ENCODE measurements at regions not wholly inside any gene's neighbourhood (a gene's known extent, or its start where the extent isn't known, plus 50 kb on each side); places are given as distances from the start of the nearest gene placed in this dataset.

DNA sequence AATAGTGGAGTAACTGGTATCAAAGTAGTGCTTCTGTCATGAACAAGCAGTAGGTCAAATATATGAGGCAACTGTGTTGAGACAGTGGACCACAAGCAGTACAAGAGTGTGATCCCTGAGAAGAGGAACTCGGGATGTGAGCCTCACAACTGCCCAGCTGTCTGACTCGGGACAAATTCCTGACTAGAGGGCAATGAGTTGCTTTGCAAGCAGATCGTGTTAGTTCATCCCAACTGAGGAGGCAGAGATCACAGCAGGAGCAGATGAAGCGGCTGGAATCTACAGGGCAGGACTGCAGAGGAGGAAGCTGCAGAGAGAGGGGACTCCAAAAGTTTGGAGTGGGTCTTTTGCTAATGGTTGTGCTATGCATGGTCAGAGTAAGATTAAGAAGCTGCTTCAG lies 741.1 kb downstream of the DIAPH3 start:
- POLR2A ChIA-PET, result no interaction called here
- no peaks in the 10 kb centered on the region for H3K36me3 ChIP-seq (ENCODE audit: control insufficient read depth in 2 of 2, extremely low read depth in 1 of 2, insufficient read depth in 1 of 2, low read length in 1 of 2)
- DNase-seq (no peak), ATAC-seq (replicated peaks in 1 of 4) (no peak)
- Mint-ChIP-seq H3K27me3 (peaks cover 2 to 15% of the 10 kb centered on the region in 2 donors), H3K9me3 (peaks cover 0 to 6% (median 0%) of the 10 kb centered on the region in 3 donors), H3K4me1 (no peaks in the 10 kb centered on the region), H3K27ac (no peak overlapping the region), H3K4me3 (no peak overlapping the region), H3K36me3 (no peaks in the 10 kb centered on the region)
- H3K4me3 ChIP-seq (ENCODE audit: control insufficient read depth in 1 of 2, extremely low read depth in 1 of 2, low read length in 1 of 2), result no peak overlapping the region
- H3K9me3 ChIP-seq, result no peaks in the 10 kb centered on the region
- no peaks in the 10 kb centered on the region for H3K27me3 ChIP-seq (replicated peaks in 1 of 2; ENCODE audit: control insufficient read depth in 2 of 2, extremely low read depth in 1 of 2, insufficient read depth in 2 of 2, low read length in 1 of 2)
- CTCF ChIA-PET, result no interaction called here
- H3K4me1 ChIP-seq (ENCODE audit: control insufficient read depth in 1 of 2, extremely low read depth in 1 of 2, insufficient read depth in 2 of 2, low read length in 2 of 2), result no peaks in the 10 kb centered on the region
- H3K27ac ChIP-seq (ENCODE audit: low read length), result no peak overlapping the region
- 56% methylated on average over 4 of the region's 4 CpGs for WGBS (ENCODE audit: insufficient coverage)

- Histone ChIP-seq H3K4me3 (ENCODE audit: control insufficient read depth in 1 of 2, extremely low read depth in 1 of 2, low read length in 1 of 2) (no peak overlapping the region), H3K36me3 (ENCODE audit: control insufficient read depth in 2 of 2, extremely low read depth in 1 of 2, insufficient read depth in 1 of 2, low read length in 1 of 2) (no peaks in the 10 kb centered on the region), H3K9me3 (no peaks in the 10 kb centered on the region), H3K27ac (ENCODE audit: low read length) (no peak overlapping the region), H3K4me1 (ENCODE audit: control insufficient read depth in 1 of 2, extremely low read depth in 1 of 2, insufficient read depth in 2 of 2, low read length in 2 of 2) (no peaks in the 10 kb centered on the region), H3K27me3 (replicated peaks in 1 of 2; ENCODE audit: control insufficient read depth in 2 of 2, extremely low read depth in 1 of 2, insufficient read depth in 2 of 2, low read length in 1 of 2) (no peaks in the 10 kb centered on the region)
- H3K36me3 Mint-ChIP-seq, result no peaks in the 10 kb centered on the region
- ATAC-seq (replicated peaks in 1 of 4) (no peak), DNase-seq (no peak)
- H3K9me3 Mint-ChIP-seq, result peaks cover 0 to 12% (median 0%) of the 10 kb centered on the region in 3 donors
- WGBS (ENCODE audit: insufficient coverage), result 100% methylated on average over 1 of the region's 4 CpGs
- H3K27ac Mint-ChIP-seq, result no peak overlapping the region
- ChIA-PET CTCF (interaction anchor here in 1 of 2 donors (1.0 kb wide), 1 partner anchor 42 kb away, joined by 3 read pairs; no protein-coding TSS in a partner anchor), POLR2A (no interaction called here)
- no peaks in the 10 kb centered on the region for H3K4me1 Mint-ChIP-seq
- peaks cover 2 to 12% of the 10 kb centered on the region in 2 donors for H3K27me3 Mint-ChIP-seq
- no peak overlapping the region for H3K4me3 Mint-ChIP-seq
Observed at GRCh38 chr13:59423708-59424340, 739.9 kb downstream of the DIAPH3 start.

GRCh38 chr13:59424661-59425060 lies 739.1 kb downstream of the DIAPH3 start:
- H3K4me3 ChIP-seq (ENCODE audit: control insufficient read depth in 1 of 2, extremely low read depth in 1 of 2, low read length in 1 of 2), result no peak overlapping the region
- ChIA-PET CTCF (interaction anchor here in 1 of 2 donors (1.0 kb wide), 1 partner anchor 42 kb away, joined by 3 read pairs; no protein-coding TSS in a partner anchor), POLR2A (no interaction called here)
- WGBS (ENCODE audit: insufficient coverage), result no CpG with 5 or more reads among the region's 2 CpGs
- DNase-seq, result no peak
- no peak overlapping the region for H3K27ac Mint-ChIP-seq
- H3K27me3 Mint-ChIP-seq, result peaks cover 2 to 12% of the 10 kb centered on the region in 2 donors
- H3K4me3 Mint-ChIP-seq, result no peak overlapping the region
- H3K27me3 ChIP-seq (replicated peaks in 1 of 2; ENCODE audit: control insufficient read depth in 2 of 2, extremely low read depth in 1 of 2, insufficient read depth in 2 of 2, low read length in 1 of 2), result no peaks in the 10 kb centered on the region
- peaks cover 0 to 12% (median 6%) of the 10 kb centered on the region in 3 donors for H3K9me3 Mint-ChIP-seq
- no peaks in the 10 kb centered on the region for H3K4me1 Mint-ChIP-seq
- no peaks in the 10 kb centered on the region for H3K36me3 ChIP-seq (ENCODE audit: control insufficient read depth in 2 of 2, extremely low read depth in 1 of 2, insufficient read depth in 1 of 2, low read length in 1 of 2)
- H3K27ac ChIP-seq (ENCODE audit: low read length), result no peak overlapping the region
- ATAC-seq (replicated peaks in 1 of 4), result no peak
- no peaks in the 10 kb centered on the region for H3K9me3 ChIP-seq
- no peaks in the 10 kb centered on the region for H3K36me3 Mint-ChIP-seq
- H3K4me1 ChIP-seq (ENCODE audit: control insufficient read depth in 1 of 2, extremely low read depth in 1 of 2, insufficient read depth in 2 of 2, low read length in 2 of 2), result no peaks in the 10 kb centered on the region

- DNase-seq (no peak), ATAC-seq (replicated peaks in 1 of 4) (no peak)
- Histone ChIP-seq H3K9me3 (no peaks in the 10 kb centered on the region), H3K4me3 (ENCODE audit: control insufficient read depth in 1 of 2, extremely low read depth in 1 of 2, low read length in 1 of 2) (no peak overlapping the region), H3K27ac (ENCODE audit: low read length) (no peak overlapping the region), H3K4me1 (ENCODE audit: control insufficient read depth in 1 of 2, extremely low read depth in 1 of 2, insufficient read depth in 2 of 2, low read length in 2 of 2) (no peaks in the 10 kb centered on the region), H3K27me3 (replicated peaks in 1 of 2; ENCODE audit: control insufficient read depth in 2 of 2, extremely low read depth in 1 of 2, insufficient read depth in 2 of 2, low read length in 1 of 2) (no peaks in the 10 kb centered on the region), H3K36me3 (ENCODE audit: control insufficient read depth in 2 of 2, extremely low read depth in 1 of 2, insufficient read depth in 1 of 2, low read length in 1 of 2) (no peaks in the 10 kb centered on the region)
- no peaks in the 10 kb centered on the region for H3K36me3 Mint-ChIP-seq
- H3K27ac Mint-ChIP-seq, result no peak overlapping the region
- H3K27me3 Mint-ChIP-seq, result peaks cover 2 to 12% of the 10 kb centered on the region in 2 donors
- 82% methylated on average over 2 of the region's 4 CpGs for WGBS (ENCODE audit: insufficient coverage)
- ChIA-PET POLR2A (no interaction called here), CTCF (no interaction called here)
- H3K9me3 Mint-ChIP-seq, result peaks cover 0 to 12% (median 7%) of the 10 kb centered on the region in 3 donors
- H3K4me1 Mint-ChIP-seq, result no peaks in the 10 kb centered on the region
- no peak overlapping the region for H3K4me3 Mint-ChIP-seq
Observed at GRCh38 chr13:59425211-59425741, 738.5 kb downstream of the DIAPH3 start.

DNA sequence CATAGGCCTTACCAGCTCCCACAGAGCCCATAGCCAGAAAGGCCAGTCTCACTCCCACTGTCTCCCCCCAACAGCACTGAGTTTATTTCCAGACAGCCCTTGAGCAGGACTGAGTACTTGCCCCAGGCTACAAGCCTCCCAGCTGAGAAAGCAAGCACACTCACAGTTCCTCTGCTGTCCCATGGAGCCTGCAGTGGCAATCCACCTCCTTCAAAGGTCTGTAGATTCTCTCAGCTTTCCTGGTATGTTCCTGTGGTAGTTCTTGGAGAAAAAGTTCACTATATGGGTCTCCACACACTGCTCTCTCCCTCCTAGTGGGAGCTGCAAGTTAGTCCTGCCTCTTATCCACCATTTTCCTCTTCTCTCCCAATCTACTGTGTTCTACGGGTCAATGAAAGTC lies 728.7 kb downstream of the DIAPH3 start:
- no peaks in the 10 kb centered on the region for H3K9me3 ChIP-seq
- peaks cover 0 to 5% (median 0%) of the 10 kb centered on the region in 3 donors for H3K4me1 Mint-ChIP-seq
- peaks cover 23 to 53% (median 33%) of the 10 kb centered on the region in 3 donors for H3K9me3 Mint-ChIP-seq
- no peaks in the 10 kb centered on the region for H3K36me3 Mint-ChIP-seq
- POLR2A ChIA-PET, result no interaction called here
- no peak for DNase-seq
- no peaks in the 10 kb centered on the region for H3K4me1 ChIP-seq (ENCODE audit: control insufficient read depth in 1 of 2, extremely low read depth in 1 of 2, insufficient read depth in 2 of 2, low read length in 2 of 2)
- H3K4me3 ChIP-seq (ENCODE audit: control insufficient read depth in 1 of 2, extremely low read depth in 1 of 2, low read length in 1 of 2), result no peak overlapping the region
- no peaks in the 10 kb centered on the region for H3K36me3 ChIP-seq (ENCODE audit: control insufficient read depth in 2 of 2, extremely low read depth in 1 of 2, insufficient read depth in 1 of 2, low read length in 1 of 2)
- no CpG with 5 or more reads among the region's 1 CpG for WGBS (ENCODE audit: insufficient coverage)
- CTCF ChIA-PET, result no interaction called here
- H3K27me3 Mint-ChIP-seq, result peaks cover 0 to 4% of the 10 kb centered on the region in 2 donors
- no peak for ATAC-seq (replicated peaks in 1 of 4)
- H3K27ac Mint-ChIP-seq, result no peak overlapping the region
- peaks cover 0 to 8% of the 10 kb centered on the region in 2 experiments for H3K27me3 ChIP-seq (replicated peaks in 1 of 2; ENCODE audit: control insufficient read depth in 2 of 2, extremely low read depth in 1 of 2, insufficient read depth in 2 of 2, low read length in 1 of 2)
- H3K27ac ChIP-seq (ENCODE audit: low read length), result no peak overlapping the region
- H3K4me3 Mint-ChIP-seq, result no peak overlapping the region

DNA sequence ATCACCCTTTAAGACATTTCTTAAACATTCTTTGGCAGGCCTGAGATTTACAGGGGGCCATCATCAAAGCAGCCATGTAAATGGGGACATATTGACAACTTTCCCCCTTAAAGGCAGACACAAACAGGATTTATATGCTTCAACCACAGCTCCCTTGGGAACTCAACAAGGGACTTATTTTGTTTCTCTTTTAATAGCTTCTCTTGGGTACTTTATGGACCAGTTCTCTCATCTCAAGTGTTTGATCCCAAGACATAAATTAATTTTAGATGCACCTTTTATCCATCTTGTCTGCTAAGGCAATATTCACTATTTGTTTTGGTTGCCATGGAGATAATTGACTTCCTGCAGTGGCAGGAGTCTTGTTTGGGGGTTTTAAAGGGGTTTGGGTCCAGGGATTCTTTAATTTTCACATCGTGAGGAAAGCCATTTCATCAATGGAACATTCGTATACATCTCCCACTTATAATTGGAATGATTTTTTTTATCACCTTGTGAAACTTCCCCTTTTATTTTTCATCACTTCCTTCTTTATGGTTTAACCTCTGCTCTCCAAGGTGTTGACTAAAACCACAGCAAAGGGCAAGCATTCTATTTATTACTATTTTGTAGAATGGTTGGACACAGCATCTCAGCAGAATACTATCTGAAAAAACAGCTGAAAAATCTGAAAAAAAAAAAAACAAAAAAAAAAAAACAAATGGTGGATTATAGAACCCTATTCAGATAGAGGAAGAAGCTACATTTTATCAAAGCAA lies 726.0 kb downstream of the DIAPH3 start:
- H3K36me3 ChIP-seq (ENCODE audit: control insufficient read depth in 2 of 2, extremely low read depth in 1 of 2, insufficient read depth in 1 of 2, low read length in 1 of 2), result no peaks in the 10 kb centered on the region
- Mint-ChIP-seq H3K4me3 (no peak overlapping the region), H3K27ac (no peak overlapping the region), H3K4me1 (peaks cover 2 to 23% (median 6%) of the 10 kb centered on the region in 3 donors), H3K27me3 (peaks cover 8 to 10% of the 10 kb centered on the region in 2 donors), H3K9me3 (peaks cover 20 to 33% (median 22%) of the 10 kb centered on the region in 3 donors), H3K36me3 (no peaks in the 10 kb centered on the region)
- H3K4me3 ChIP-seq (ENCODE audit: control insufficient read depth in 1 of 2, extremely low read depth in 1 of 2, low read length in 1 of 2), result no peak overlapping the region
- ChIA-PET POLR2A (no interaction called here), CTCF (interaction anchor here in 1 of 2 donors (0.7 kb wide), 1 partner anchor 19 kb away, joined by 5 read pairs; no protein-coding TSS in a partner anchor)
- no peak overlapping the region for H3K27ac ChIP-seq (ENCODE audit: low read length)
- ATAC-seq (replicated peaks in 1 of 4), result no peak
- no peaks in the 10 kb centered on the region for H3K4me1 ChIP-seq (ENCODE audit: control insufficient read depth in 1 of 2, extremely low read depth in 1 of 2, insufficient read depth in 2 of 2, low read length in 2 of 2)
- no peak for DNase-seq
- WGBS (ENCODE audit: insufficient coverage), result no CpG with 5 or more reads among the region's 2 CpGs
- H3K9me3 ChIP-seq, result no peaks in the 10 kb centered on the region
- H3K27me3 ChIP-seq (replicated peaks in 1 of 2; ENCODE audit: control insufficient read depth in 2 of 2, extremely low read depth in 1 of 2, insufficient read depth in 2 of 2, low read length in 1 of 2), result peaks cover 0 to 8% of the 10 kb centered on the region in 2 experiments

Data from T-cell (primary cell).